OCI-LY1 (cell line): ENCODE measurements at regions not wholly inside any gene's neighbourhood (a gene's known extent, or its start where the extent isn't known, plus 50 kb on each side); places are given as distances from the start of the nearest gene placed in this dataset.

ENCODE experiments used
- CTCF ChIP-seq: fragments of 200-600 bp; sonication (generic), shearing (Covaris generic); IDR thresholded peaks from 2 replicates; pipeline ENCODE4 v1.5.1; 2017; ENCODE audit warnings: mild to moderate bottlenecking, antibody characterized with exemption, low read length, moderate library complexity, mixed read lengths
- EZH2 ChIP-seq: fragments of 200-600 bp; sonication (generic), shearing (Covaris generic); IDR thresholded peaks from 2 replicates; pipeline ENCODE4 v1.8.0; 2017; ENCODE audit warnings: borderline replicate concordance, mixed run types, mild to moderate bottlenecking, antibody characterized with exemption, low read length, moderate library complexity, mixed read lengths

- TF ChIP-seq CTCF (no peak), EZH2 (no peak)
These were observed 103.9 kb downstream of the URB2 start for GRCh38 chr1:229729916-229730315.
